ENCODE measurements at regions not wholly inside any gene's neighbourhood (a gene's known extent, or its start where the extent isn't known, plus 50 kb on each side); places are given as distances from the start of the nearest gene placed in this dataset.

- no peaks in the 10 kb centered on the region for H3K4me1 ChIP-seq
- no peak for DNase-seq
- H3K9me3 ChIP-seq = no peaks in the 10 kb centered on the region; the same call in 1 of the 2 replicates
- no peaks in the 10 kb centered on the region for H3K27me3 ChIP-seq
- no peak overlapping the region for H3K4me3 ChIP-seq (ENCODE audit: low read depth, low read length)
- H3K36me3 ChIP-seq = no peaks in the 10 kb centered on the region
- TF ChIP-seq CTCF (IDR thresholded peaks at IDR 0.05; ENCODE audit: low read depth, low read length) = no peak
These were observed 123.2 kb upstream of the EPHA3 start for GRCh38 chr3:88984256-88984655.

DNA sequence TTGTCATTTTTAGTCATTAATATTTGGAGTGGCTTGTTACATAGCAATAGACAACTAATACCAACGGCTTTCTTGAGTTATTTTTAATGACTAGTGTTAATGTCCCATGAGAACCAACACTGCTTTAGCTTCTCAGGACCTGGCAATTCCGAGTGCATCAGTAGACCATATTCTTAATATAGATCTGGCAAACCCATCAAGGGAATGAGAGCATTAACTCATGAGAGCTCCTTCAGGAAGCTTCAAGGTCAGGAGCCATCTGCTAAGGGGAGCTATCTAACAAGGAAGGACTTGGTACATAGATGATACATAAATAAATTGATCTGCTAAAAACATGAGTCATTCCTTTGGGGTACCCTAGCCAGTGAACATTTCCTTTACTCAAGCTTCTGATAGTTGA is 122.6 kb upstream of the EPHA3 start:
- Histone ChIP-seq H3K9me3 (no peaks in the 10 kb centered on the region; the same call in 1 of the 2 replicates), H3K4me1 (no peaks in the 10 kb centered on the region), H3K36me3 (no peaks in the 10 kb centered on the region), H3K27me3 (no peaks in the 10 kb centered on the region), H3K4me3 (ENCODE audit: low read depth, low read length) (no peak overlapping the region)
- DNase-seq = no peak
- no peak for TF ChIP-seq CTCF (IDR thresholded peaks at IDR 0.05; ENCODE audit: low read depth, low read length)

GRCh38 chr3:88985491-88985890 is 121.9 kb upstream of the EPHA3 start:
- no peaks in the 10 kb centered on the region for H3K27me3 ChIP-seq
- H3K4me1 ChIP-seq = no peaks in the 10 kb centered on the region
- H3K4me3 ChIP-seq (ENCODE audit: low read depth, low read length) = no peak overlapping the region
- no peak for TF ChIP-seq CTCF (IDR thresholded peaks at IDR 0.05; ENCODE audit: low read depth, low read length)
- no peaks in the 10 kb centered on the region for H3K36me3 ChIP-seq
- DNase-seq = no peak
- no peaks in the 10 kb centered on the region; the same call in 1 of the 2 replicates for H3K9me3 ChIP-seq

DNA sequence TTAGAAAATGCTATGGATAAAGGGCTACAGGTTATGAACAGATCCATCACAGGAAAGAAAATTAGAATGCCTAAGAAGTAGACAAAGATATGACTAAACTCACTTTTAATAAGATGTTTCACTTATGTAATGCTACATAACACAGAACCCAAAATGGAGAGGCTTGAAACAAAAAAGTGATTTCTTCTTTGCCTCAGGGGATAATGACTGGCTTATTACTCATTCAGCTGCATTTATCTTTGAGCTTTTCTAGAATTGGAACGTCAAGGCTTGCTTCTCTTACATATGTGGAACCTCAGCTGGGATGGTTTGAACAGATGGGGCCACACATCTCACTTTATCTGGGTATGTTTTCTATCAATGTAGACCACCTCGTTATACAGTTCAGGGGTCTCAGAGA is 120.6 kb upstream of the EPHA3 start:
- H3K27me3 ChIP-seq = no peaks in the 10 kb centered on the region
- no peak for TF ChIP-seq CTCF (IDR thresholded peaks at IDR 0.05; ENCODE audit: low read depth, low read length)
- DNase-seq = no peak
- H3K4me3 ChIP-seq (ENCODE audit: low read depth, low read length) = no peak overlapping the region
- H3K36me3 ChIP-seq = no peaks in the 10 kb centered on the region
- H3K4me1 ChIP-seq = no peaks in the 10 kb centered on the region
- H3K9me3 ChIP-seq = no peaks in the 10 kb centered on the region; the same call in 1 of the 2 replicates

- Histone ChIP-seq H3K4me3 (ENCODE audit: low read depth, low read length) (no peak overlapping the region), H3K4me1 (no peaks in the 10 kb centered on the region), H3K36me3 (no peaks in the 10 kb centered on the region), H3K27me3 (no peaks in the 10 kb centered on the region), H3K9me3 (no peaks in the 10 kb centered on the region; the same call in 1 of the 2 replicates)
- no peak for DNase-seq
- TF ChIP-seq CTCF (IDR thresholded peaks at IDR 0.05; ENCODE audit: low read depth, low read length) = no peak
These were observed 119.6 kb upstream of the EPHA3 start for GRCh38 chr3:88987776-88988175.

DNA sequence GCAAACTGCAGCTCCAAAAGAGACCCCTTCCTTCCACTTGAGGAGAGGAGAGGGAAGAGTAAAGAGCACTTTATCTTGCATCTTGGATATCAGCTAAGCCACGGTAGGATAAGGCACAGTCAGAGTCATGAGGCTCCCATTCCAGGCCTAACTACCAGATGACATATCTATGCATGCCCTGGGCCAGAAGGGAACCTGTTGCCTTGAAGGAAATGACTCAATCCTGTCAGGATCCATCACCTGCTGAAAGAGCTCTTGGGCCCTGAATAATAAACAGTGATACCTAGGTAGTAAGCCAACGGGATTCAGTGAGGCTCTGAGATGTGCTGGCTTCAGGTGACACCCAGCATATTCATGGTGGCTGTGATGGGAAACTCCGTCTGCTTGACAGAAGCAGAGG is 118.5 kb upstream of the EPHA3 start:
- Histone ChIP-seq H3K4me3 (ENCODE audit: low read depth, low read length) (no peak overlapping the region), H3K36me3 (no peaks in the 10 kb centered on the region), H3K9me3 (no peaks in the 10 kb centered on the region), H3K4me1 (no peaks in the 10 kb centered on the region), H3K27me3 (no peaks in the 10 kb centered on the region)
- TF ChIP-seq CTCF (IDR thresholded peaks at IDR 0.05; ENCODE audit: low read depth, low read length) = no peak
- no peak for DNase-seq

Measured in BE2C (cell line).